NCI-H2029 (cell line): ENCODE measurements at regions not wholly inside any gene's neighbourhood (a gene's known extent, or its start where the extent isn't known, plus 50 kb on each side); places are given as distances from the start of the nearest gene placed in this dataset.
"Not testable (repeated sequence)": the region's sequence is repeated elsewhere in the genome, so short reads cannot be mapped to it uniquely, and the experiment has no call there.

Experiments used
- DNase-seq: peaks from one replicate; lab custom pipeline; 2025; lab: John Stamatoyannopoulos, UW

- no peak for DNase-seq
Measured at GRCh38 chr22:46026899-46027210, 49.9 kb upstream of the WNT7B start.

DNA sequence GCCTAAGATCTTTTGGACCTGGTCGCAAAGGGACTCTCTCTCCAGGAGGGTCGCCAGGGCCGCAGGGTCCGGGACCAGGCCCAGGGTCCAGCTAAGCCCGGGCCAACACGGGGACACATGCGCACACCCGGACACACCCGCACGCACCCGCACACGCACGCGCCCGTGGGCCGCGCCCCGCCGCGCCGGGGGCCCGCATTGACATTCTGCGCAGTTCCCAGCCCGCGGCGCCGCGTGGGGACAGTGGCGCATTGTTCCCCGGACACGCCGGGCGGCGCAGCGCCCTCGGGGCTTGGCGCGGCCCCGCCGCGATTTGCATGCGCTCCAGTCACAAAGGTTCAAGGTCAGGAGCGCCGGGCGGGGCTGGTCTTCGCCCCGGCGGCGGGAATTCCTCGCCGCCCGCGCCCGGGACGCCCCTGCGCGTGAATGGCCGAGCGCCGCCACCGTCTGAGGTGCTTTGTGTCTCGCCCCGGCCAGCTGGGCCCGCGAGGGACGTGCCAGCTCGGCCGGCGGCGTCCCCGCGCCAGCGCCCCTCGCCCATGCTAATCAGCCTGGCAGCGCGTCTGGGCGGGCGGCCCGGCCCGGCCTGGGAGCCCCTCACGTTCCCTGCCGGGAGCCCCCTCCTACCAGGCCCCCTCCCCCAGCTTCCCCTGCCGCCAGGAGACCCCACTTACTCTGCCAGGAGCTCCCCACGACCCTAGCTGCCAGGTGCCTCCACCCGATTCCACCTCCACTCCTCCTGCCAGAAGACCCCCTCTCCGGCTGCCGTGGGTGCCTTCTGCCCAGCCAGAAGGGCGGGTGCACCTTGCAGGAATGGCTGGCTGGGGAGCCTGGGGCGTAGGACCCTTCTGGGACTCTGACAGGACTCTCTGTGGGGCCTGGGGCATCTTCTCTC is 50.5 kb upstream of the WNT7B start:
- DNase-seq, result no peak

- no peak for DNase-seq
Measured at GRCh38 chr22:46028106-46028991, 51.4 kb upstream of the WNT7B start.

- DNase-seq, result no peak
Measured at GRCh38 chr22:46029036-46029435, 52.1 kb upstream of the WNT7B start.

GRCh38 chr22:46029574-46030200 is 52.7 kb upstream of the WNT7B start:
- no peak for DNase-seq

DNA sequence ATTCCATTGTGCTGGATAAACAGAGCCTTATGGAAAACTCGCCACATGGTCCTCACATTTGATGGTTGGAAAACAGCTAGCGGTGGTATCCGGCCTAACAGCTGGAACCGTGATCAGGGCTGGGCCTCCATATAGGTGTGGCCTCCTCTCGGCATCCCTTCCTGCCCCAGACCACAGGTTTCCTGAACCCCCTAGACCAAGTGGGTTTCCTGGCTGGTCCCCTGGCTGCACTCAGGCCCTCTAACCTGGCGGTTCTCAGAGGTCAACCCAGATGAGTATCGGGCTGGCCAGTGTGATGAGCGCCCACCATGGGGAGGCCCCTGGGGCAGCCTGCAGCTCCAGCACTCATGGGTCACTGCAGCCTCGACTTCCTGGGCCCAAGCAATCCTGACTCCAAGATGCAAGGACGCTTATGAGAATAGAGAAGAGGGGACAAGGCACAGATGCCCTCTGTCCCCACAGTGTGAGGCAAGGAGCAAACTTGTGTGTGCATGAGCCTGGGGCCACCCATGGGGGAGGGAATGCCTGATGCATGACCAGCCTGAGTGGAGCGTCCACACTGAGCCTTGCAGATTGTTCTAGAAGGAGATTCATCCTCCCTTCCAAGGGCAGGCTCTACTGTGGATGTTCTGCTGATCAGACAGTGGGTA is 53.4 kb upstream of the WNT7B start:
- no peak for DNase-seq

DNA sequence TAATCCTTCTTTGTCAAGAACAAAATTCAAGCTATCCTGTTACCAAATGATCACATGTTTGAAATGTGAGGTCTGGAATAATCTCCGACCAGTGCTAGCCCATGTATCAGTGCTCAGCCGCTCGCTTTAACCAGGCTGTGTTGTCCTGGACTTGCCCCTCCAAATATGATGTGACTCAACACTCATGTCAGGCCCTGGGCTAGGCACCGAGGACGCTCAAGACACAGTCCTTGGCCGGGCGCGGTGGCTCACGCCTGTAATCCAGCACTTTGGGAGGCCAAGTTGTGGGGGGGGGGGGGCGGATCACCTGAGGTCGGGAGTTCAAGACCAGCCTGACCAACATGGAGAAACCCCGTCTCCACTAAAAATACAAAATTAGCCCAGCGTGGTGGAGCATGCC is 54.1 kb upstream of the WNT7B start:
- DNase-seq, result no peak

DNA sequence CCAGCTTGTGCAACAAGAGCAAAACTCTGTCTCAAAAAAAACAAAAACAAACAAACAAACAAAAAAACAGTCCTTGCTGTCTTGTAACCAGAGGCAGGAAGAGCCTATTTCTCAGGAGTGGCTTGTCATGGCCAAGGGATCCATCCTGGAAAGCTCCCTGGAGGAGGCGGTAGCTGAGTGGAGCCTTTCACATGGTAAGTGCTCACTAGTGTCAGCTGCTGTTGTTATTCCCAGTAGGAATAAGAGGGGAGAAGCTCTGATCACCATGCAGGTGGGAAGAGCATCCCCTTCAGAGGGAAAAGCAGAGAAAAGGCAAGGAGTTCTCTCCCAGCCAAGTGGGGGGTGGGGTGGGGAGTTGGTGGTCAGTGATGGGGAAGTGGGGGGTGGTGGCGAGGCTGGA is 54.6 kb upstream of the WNT7B start:
- no peak for DNase-seq

DNA sequence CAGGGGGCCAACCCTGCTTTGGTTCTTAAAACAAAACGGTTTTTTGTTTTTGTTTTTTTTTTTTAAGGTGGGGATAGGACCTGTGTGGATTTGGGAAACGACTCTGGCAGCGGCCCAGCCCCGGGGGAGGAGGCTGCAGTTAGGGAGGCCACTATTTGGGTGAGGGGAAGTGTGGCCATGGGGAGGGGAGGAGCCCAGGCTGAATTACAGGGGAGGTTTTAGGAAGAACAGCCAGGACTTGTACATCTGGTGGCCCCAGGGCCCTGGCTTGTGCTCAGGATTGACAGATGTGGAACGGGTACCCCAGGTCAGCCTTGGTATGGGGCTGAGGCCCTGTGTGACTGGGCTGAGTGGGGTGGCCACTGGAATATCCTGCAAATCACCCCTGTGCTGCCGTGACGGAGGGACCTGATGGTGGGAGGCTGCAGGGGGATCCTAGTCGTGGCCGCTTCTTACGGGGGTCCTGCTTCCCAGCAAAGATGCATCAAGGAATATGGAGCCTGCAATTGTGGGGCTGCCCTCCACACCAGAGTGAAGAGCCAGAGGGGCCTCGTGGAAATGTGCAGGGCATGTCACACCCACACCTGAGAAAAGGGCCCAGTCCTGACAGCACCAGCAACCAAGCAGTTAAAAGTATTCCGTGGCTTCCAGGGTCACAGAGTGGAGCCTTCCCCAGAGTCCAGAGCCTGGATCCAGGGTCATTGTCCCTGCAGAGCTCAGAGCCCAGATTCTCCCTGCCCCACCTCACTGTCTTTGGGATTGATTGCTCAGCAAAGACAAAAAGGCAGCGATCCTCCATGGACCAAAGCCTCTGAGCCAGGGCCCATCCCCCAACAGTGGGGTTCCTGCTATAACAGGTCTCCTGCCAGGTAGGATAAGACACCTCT is 55.2 kb upstream of the WNT7B start:
- DNase-seq, result no peak

DNA sequence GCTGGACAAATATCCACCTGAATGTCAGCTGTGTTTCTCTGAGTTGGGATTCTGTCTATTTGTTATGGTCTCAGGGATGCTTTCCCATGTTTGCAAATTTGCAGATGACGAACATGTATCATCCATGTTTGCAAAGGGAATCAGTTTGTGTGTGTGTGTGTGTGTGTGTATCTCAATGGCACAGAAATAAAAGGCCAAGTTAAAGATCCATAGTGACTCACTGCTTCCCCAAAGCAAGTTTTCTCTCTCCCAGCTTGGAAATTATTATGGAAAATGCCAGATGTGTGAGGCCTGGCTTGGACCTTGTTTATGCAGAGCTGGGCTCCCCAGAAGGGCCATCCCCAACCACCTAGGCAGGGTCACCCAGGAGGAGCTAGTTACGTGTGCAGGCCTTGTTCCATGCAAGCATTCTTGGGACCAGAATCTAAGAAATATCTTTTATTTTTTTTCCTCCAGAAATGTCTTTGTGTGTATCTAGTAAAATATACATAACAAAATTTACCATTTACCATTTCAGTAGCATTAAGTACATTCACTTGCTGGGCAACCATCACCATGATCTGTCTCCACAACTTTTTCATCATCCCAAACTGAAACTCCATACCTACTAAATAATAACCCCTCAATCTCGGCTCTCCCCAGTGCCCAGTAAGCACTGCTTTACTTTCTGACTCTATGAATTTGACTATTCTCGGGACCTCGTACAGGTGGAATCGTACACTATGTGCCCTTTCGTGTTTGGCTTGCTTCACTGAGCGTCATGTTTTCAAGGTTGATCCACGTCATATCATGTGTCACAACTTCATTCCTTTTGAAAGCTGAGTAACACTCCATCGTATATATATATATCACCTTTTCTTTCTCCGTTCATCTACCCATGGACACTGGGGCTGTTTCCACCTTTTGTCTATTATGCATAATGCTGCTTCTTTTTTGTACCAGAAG is 56.6 kb upstream of the WNT7B start:
- DNase-seq, result no peak

DNA sequence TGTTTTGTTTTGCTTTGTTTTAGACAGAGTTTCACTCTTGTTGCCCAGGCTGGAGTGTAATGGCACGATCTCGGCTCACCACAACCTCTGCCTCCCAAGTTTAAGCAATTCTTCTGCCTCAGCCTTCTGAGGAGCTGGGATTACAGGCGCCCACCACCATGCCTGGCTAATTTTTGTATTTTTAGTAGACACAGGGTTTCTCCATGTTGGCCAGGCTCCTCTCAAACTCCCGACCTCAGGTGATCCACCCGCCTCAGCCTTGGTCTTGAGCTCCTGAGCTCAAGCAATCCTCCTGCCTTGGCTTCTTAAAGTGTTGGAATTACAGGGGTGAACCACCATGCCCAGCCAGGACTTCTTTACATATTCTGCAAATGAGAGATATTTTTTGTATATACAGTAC is 57.5 kb upstream of the WNT7B start:
- not testable (repeated sequence) for DNase-seq

- DNase-seq, result no peak
Measured at GRCh38 chr22:46035380-46035741, 58.4 kb upstream of the WNT7B start.

DNA sequence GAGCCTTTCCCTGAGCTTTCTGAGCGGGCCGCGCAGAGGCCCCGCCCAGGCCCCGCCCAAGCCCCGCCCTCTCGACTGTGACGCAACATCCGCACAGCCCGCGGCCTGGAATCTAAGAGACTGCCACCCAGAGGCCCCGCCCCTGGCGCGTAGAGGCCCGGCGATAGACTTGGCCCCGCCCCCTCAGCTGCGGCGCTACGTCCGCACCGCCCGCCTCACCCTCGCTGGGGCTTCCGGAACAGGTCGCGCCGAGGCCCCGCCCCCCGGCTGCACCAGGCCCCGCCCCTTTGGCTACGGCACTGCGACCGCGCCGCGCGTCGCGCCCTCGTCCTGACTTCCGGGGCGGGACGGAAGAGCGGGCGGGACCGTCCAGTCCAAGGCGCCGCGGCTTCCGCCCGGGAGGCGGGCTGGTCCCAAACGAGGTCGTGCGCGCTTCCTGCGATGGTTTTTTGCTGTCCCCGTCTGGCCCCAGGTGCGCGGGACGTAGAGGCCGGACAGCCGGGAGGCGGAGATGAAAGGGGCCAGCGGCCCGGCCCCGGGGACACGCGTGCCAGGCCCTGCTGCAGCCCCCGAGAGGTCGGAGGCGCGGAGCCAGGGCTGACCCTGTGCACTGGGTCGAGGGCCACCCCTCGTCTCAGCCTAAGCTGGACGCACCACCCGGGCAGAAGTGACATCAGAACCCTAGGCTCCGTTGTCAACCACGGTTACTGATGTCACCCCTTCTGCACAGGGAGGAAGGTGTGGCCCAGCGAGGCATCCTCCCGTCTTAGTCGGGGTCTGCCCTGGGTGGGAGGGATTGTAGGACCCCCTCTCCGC is 59.0 kb upstream of the WNT7B start:
- DNase-seq, result peak; percentile 98

- peak; percentile 47 for DNase-seq
Measured at GRCh38 chr22:46036558-46037408, 59.8 kb upstream of the WNT7B start.

DNA sequence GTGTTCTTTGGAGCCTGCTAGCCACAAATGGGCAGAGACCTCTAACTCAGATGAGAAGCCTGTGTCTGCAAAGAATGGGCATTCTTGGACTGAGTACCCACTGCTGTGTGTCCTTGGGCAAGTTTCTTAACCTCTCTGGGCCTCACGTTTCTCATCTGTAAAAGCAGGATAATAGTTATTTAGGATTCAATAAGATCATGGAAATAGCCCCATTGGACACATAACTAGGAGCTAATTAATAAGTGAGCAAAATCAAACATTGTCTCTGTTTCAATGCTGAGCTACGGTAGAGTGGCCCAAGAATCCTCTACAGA is 61.2 kb upstream of the WNT7B start:
- DNase-seq, result no peak

- no peak for DNase-seq
Measured at GRCh38 chr22:46038516-46039430, 61.8 kb upstream of the WNT7B start.

DNA sequence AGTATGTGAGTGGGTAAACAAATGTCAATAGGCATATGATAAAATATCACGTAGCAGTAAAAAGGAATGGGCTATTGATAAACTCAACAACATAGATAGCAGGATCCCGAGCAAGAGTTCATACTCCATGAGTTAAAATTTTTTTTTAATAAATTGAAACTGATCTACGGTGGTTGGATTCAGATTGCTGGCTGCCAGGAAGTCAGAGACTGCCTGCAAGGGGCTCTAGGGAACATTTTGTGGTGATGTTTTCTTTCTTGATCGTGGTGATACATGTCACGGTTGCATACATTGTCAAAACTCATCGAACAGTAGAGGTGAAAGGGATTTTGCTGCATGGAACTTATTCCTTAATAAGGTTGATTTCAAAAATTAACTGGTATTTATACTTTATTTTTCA is 62.6 kb upstream of the WNT7B start:
- DNase-seq, result no peak
